ES-I3 (cell line): ENCODE measurements at regions not wholly inside any gene's neighbourhood (a gene's known extent, or its start where the extent isn't known, plus 50 kb on each side); places are given as distances from the start of the nearest gene placed in this dataset.
"Not testable (repeated sequence)": the region's sequence is repeated elsewhere in the genome, so short reads cannot be mapped to it uniquely, and the experiment has no call there.

ENCODE experiments used
- H3K36me3 ChIP-seq: 2 replicates; pipeline ENCODE4 v1.6.1; 2013; ENCODE audit warnings: mild to moderate bottlenecking, low read length, control low read depth, moderate library complexity; ENCODE audit not compliant: insufficient read depth
- H3K4me1 ChIP-seq: 2 replicates; pipeline ENCODE4 v1.6.1; 2013; ENCODE audit warnings: mild to moderate bottlenecking, control low read depth, low read length; ENCODE audit not compliant: insufficient read depth
- H3K9ac ChIP-seq: 2 replicates; pipeline ENCODE4 v1.6.1; 2013; ENCODE audit warnings: low read depth, mild to moderate bottlenecking, low read length, moderate library complexity
- H3K9me3 ChIP-seq: 2 replicates; pipeline ENCODE4 v1.6.1; 2013; ENCODE audit warnings: mild to moderate bottlenecking, low read length, moderate library complexity; ENCODE audit not compliant: control insufficient read depth, insufficient read depth

- H3K9ac ChIP-seq: no peak overlapping the region
These were observed 335.8 kb upstream of the KAZN start for GRCh38 chr1:14262637-14263036.

GRCh38 chr1:14263225-14263624 lies 335.3 kb upstream of the KAZN start:
- Histone ChIP-seq H3K4me1 (no peaks in the 10 kb centered on the region), H3K36me3 (no peaks in the 10 kb centered on the region), H3K9ac (no peak overlapping the region), H3K9me3 (no peaks in the 10 kb centered on the region)

More at GRCh38 chr1:14262637-14263036, 335.8 kb upstream of the KAZN start:
- H3K4me1 ChIP-seq: no peaks in the 10 kb centered on the region
- no peaks in the 10 kb centered on the region for H3K9me3 ChIP-seq
- no peaks in the 10 kb centered on the region for H3K36me3 ChIP-seq

GRCh38 chr1:14263671-14264070 lies 334.8 kb upstream of the KAZN start:
- H3K9me3 ChIP-seq: no peaks in the 10 kb centered on the region
- H3K36me3 ChIP-seq: no peaks in the 10 kb centered on the region

GRCh38 chr1:14265495-14265894 lies 333.0 kb upstream of the KAZN start:
- Histone ChIP-seq H3K4me1 (no peaks in the 10 kb centered on the region), H3K36me3 (no peaks in the 10 kb centered on the region), H3K9ac (no peak overlapping the region), H3K9me3 (no peaks in the 10 kb centered on the region)

More at GRCh38 chr1:14263671-14264070, 334.8 kb upstream of the KAZN start:
- Histone ChIP-seq H3K9ac (no peak overlapping the region), H3K4me1 (no peaks in the 10 kb centered on the region)

- Histone ChIP-seq H3K9ac (no peak overlapping the region), H3K9me3 (peaks cover 6% of the 10 kb centered on the region), H3K4me1 (no peaks in the 10 kb centered on the region), H3K36me3 (no peaks in the 10 kb centered on the region)
These were observed 330.5 kb upstream of the KAZN start for GRCh38 chr1:14267991-14268390.

- Histone ChIP-seq H3K36me3 (no peaks in the 10 kb centered on the region), H3K4me1 (no peaks in the 10 kb centered on the region), H3K9me3 (peaks cover 6% of the 10 kb centered on the region), H3K9ac (no peak overlapping the region)
These were observed 327.7 kb upstream of the KAZN start for GRCh38 chr1:14270821-14271220.

GRCh38 chr1:14273811-14274210 lies 324.7 kb upstream of the KAZN start:
- Histone ChIP-seq H3K4me1 (no peaks in the 10 kb centered on the region), H3K9ac (no peak overlapping the region), H3K36me3 (no peaks in the 10 kb centered on the region), H3K9me3 (peaks cover 6% of the 10 kb centered on the region)

GRCh38 chr1:14279891-14280290 lies 318.6 kb upstream of the KAZN start:
- H3K9me3 ChIP-seq, H3K9ac ChIP-seq, H3K36me3 ChIP-seq, H3K4me1 ChIP-seq: not testable (repeated sequence)

GRCh38 chr1:14280909-14281308 lies 317.6 kb upstream of the KAZN start:
- H3K9me3 ChIP-seq: no peaks in the 10 kb centered on the region
- no peaks in the 10 kb centered on the region for H3K36me3 ChIP-seq
- H3K9ac ChIP-seq: no peak overlapping the region
- peaks cover 9% of the 10 kb centered on the region for H3K4me1 ChIP-seq

GRCh38 chr1:14281412-14281811 lies 317.1 kb upstream of the KAZN start:
- H3K9me3 ChIP-seq: no peaks in the 10 kb centered on the region
- no peak overlapping the region for H3K9ac ChIP-seq
- H3K4me1 ChIP-seq: peaks cover 9% of the 10 kb centered on the region
- no peaks in the 10 kb centered on the region for H3K36me3 ChIP-seq

GRCh38 chr1:14282707-14283106 lies 315.8 kb upstream of the KAZN start:
- Histone ChIP-seq H3K9ac (no peak overlapping the region), H3K9me3 (no peaks in the 10 kb centered on the region), H3K36me3 (no peaks in the 10 kb centered on the region), H3K4me1 (peaks cover 9% of the 10 kb centered on the region)

GRCh38 chr1:14285238-14285637 lies 313.2 kb upstream of the KAZN start:
- Histone ChIP-seq H3K9ac (no peak overlapping the region), H3K36me3 (no peaks in the 10 kb centered on the region), H3K9me3 (no peaks in the 10 kb centered on the region)

GRCh38 chr1:14291182-14291581 lies 307.3 kb upstream of the KAZN start:
- H3K4me1 ChIP-seq, H3K9ac ChIP-seq, H3K36me3 ChIP-seq, H3K9me3 ChIP-seq: not testable (repeated sequence)

More at GRCh38 chr1:14285238-14285637, 313.2 kb upstream of the KAZN start:
- peaks cover 9% of the 10 kb centered on the region for H3K4me1 ChIP-seq

- Histone ChIP-seq H3K9me3 (no peaks in the 10 kb centered on the region), H3K9ac (no peak overlapping the region), H3K4me1 (peaks cover 6% of the 10 kb centered on the region), H3K36me3 (no peaks in the 10 kb centered on the region)
These were observed 306.0 kb upstream of the KAZN start for GRCh38 chr1:14292520-14292919.

GRCh38 chr1:14294006-14294405 lies 304.5 kb upstream of the KAZN start:
- no peaks in the 10 kb centered on the region for H3K9me3 ChIP-seq
- H3K4me1 ChIP-seq: peaks cover 7% of the 10 kb centered on the region
- no peak overlapping the region for H3K9ac ChIP-seq
- H3K36me3 ChIP-seq: no peaks in the 10 kb centered on the region
